ENCODE measurements at regions not wholly inside any gene's neighbourhood (a gene's known extent, or its start where the extent isn't known, plus 50 kb on each side); places are given as distances from the start of the nearest gene placed in this dataset.

DNA sequence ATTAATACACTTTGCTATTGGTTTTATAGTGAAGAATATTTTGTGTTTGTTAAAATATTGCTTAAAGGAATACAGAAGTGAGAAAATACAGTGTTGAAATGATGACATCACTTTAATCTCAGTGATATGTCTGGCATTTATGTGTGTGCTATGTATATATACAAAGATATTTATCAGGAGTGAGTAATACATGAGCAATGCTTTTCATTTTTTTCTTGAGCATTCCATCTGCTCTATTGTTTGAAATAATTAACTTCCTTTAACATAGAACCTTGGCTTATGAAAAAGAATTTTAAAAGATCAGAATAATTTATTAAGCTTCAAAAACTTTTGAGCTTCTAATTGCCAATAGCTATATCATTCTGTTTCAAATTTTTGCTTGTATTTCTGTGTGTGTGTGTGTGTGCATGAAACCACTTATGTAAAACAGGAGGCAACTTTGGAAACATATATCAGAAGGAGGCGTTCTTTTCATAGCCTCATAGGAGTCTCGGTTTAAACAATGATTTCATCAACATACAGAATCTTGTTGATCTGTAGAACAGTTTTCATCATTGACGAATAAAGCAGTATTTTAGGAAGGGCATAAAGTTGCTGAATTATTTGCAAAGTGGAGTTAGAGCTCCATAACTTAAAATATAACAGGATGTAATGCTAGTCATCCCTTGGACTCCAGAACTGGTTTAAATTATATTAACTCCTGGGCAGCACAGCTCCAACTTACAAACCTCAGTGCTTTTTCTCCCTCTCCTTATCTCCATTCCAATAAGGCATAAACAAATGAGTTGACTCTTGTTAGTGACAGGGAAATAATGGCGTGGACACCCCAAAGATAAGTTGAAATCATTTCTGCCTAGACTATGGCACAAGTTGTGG, 228.4 kb upstream of the DGKB start:
- WGBS (ENCODE audit: insufficient coverage), result no CpG with 5 or more reads among the region's 4 CpGs
- H3K4me2 ChIP-seq (replicated peaks; ENCODE audit: low read depth, low read length, poor library complexity, severe bottlenecking), result no peak overlapping the region

More for the DNA sequence above, 228.4 kb upstream of the DGKB start:
- H2AFZ ChIP-seq (ENCODE audit: insufficient read depth, low read depth, low read length, poor library complexity, severe bottlenecking), result no peak overlapping the region
- no peaks in the 10 kb centered on the region for H3K79me2 ChIP-seq (ENCODE audit: control insufficient read depth, insufficient read depth, low read length)
- H3K4me1 Mint-ChIP-seq, result no peaks in the 10 kb centered on the region
- no peaks in the 10 kb centered on the region for H3K27me3 ChIP-seq (replicated peaks in 1 of 4; ENCODE audit: control extremely low read depth in 1 of 4, control insufficient read depth in 3 of 4, insufficient read depth in 4 of 4, low read length in 3 of 4)
- no peaks in the 10 kb centered on the region for H4K20me1 ChIP-seq (ENCODE audit: control insufficient read depth, insufficient read depth, low read length, poor library complexity, severe bottlenecking)
- no peak overlapping the region for H3K9ac ChIP-seq (ENCODE audit: low read length)
- H3K27ac ChIP-seq (ENCODE audit: low read length in 2 of 2), result no peak overlapping the region
- intact Hi-C loops (cut with micrococcal nuclease), result no loop called here
- ChIA-PET CTCF (no interaction called here), POLR2A (no interaction called here)
- DNase-seq, result no peak
- peaks cover 3% of the 10 kb centered on the region for H3K9me3 Mint-ChIP-seq (ENCODE audit: insufficient read depth)
- no peak for TF ChIP-seq CTCF (IDR thresholded peaks at IDR 0.05)
- TF ChIP-seq EZH2 (IDR thresholded peaks at IDR 0.05; ENCODE audit: borderline replicate concordance, insufficient read depth, low read depth, low read length, poor library complexity, severe bottlenecking), result no peak
- no peak for ATAC-seq (ENCODE audit: low read depth)
- no peaks in the 10 kb centered on the region for H3K36me3 ChIP-seq (replicated peaks in 1 of 2; ENCODE audit: control extremely low read depth in 1 of 2, control insufficient read depth in 1 of 2, extremely low read depth in 1 of 2, insufficient read depth in 2 of 2, low read length in 1 of 2)
- H3K4me1 ChIP-seq (ENCODE audit: control insufficient read depth in 2 of 2, insufficient read depth in 2 of 2, low read length in 2 of 2), result no peaks in the 10 kb centered on the region
- H3K27me3 Mint-ChIP-seq, result no peaks in the 10 kb centered on the region
- no peak overlapping the region for H3K4me3 ChIP-seq (ENCODE audit: control extremely low read depth in 1 of 5, extremely low read depth in 1 of 5, insufficient read depth in 1 of 5, low read depth in 2 of 5, low read length in 4 of 5)
- no peaks in the 10 kb centered on the region for H3K9me3 ChIP-seq (ENCODE audit: control extremely low read depth in 1 of 3, control insufficient read depth in 2 of 3, insufficient read depth in 1 of 3, low read length in 2 of 3)
- no peak overlapping the region for H3K27ac Mint-ChIP-seq
- H3K4me3 Mint-ChIP-seq, result no peak overlapping the region

Measured in B cell (primary cell).